ENCODE measurements at regions not wholly inside any gene's neighbourhood (a gene's known extent, or its start where the extent isn't known, plus 50 kb on each side); places are given as distances from the start of the nearest gene placed in this dataset.

GRCh38 chr2:217711188-217711587, 291.6 kb downstream of the TNS1 start:
- TF ChIP-seq CTCF (IDR thresholded peaks at IDR 0.05; ENCODE audit: insufficient read depth, missing control alignments) = no peak
- DNase-seq (ENCODE audit: insufficient read length, low spot score) = no peak
- FAIRE-seq = no peak

- no peak for TF ChIP-seq CTCF (IDR thresholded peaks at IDR 0.05; ENCODE audit: insufficient read depth, missing control alignments)
- FAIRE-seq (no peak), DNase-seq (ENCODE audit: insufficient read length, low spot score) (no peak)
These were observed 292.5 kb downstream of the TNS1 start for GRCh38 chr2:217710211-217710765.

- DNase-seq (ENCODE audit: insufficient read length, low spot score) (no peak), FAIRE-seq (no peak)
- TF ChIP-seq CTCF (IDR thresholded peaks at IDR 0.05; ENCODE audit: insufficient read depth, missing control alignments) = no peak
These were observed 293.2 kb downstream of the TNS1 start for GRCh38 chr2:217709478-217710210.

GRCh38 chr2:217707131-217707611, 295.6 kb downstream of the TNS1 start:
- no peak for FAIRE-seq

GRCh38 chr2:217706513-217706912, 296.3 kb downstream of the TNS1 start:
- FAIRE-seq (no peak), DNase-seq (ENCODE audit: insufficient read length, low spot score) (no peak)
- no peak for TF ChIP-seq CTCF (IDR thresholded peaks at IDR 0.05; ENCODE audit: insufficient read depth, missing control alignments)

More at GRCh38 chr2:217707131-217707611, 295.6 kb downstream of the TNS1 start:
- no peak for DNase-seq (ENCODE audit: insufficient read length, low spot score)
- TF ChIP-seq CTCF (IDR thresholded peaks at IDR 0.05; ENCODE audit: insufficient read depth, missing control alignments) = no peak

GRCh38 chr2:217706095-217706494, 296.7 kb downstream of the TNS1 start:
- no peak for TF ChIP-seq CTCF (IDR thresholded peaks at IDR 0.05; ENCODE audit: insufficient read depth, missing control alignments)
- no peak for FAIRE-seq
- no peak for DNase-seq (ENCODE audit: insufficient read length, low spot score)

GRCh38 chr2:217705461-217705860, 297.3 kb downstream of the TNS1 start:
- FAIRE-seq (no peak), DNase-seq (ENCODE audit: insufficient read length, low spot score) (no peak)
- no peak for TF ChIP-seq CTCF (IDR thresholded peaks at IDR 0.05; ENCODE audit: insufficient read depth, missing control alignments)
